MM.1S (cell line): ENCODE measurements at regions not wholly inside any gene's neighbourhood (a gene's known extent, or its start where the extent isn't known, plus 50 kb on each side); places are given as distances from the start of the nearest gene placed in this dataset.
"Not testable (repeated sequence)": the region's sequence is repeated elsewhere in the genome, so short reads cannot be mapped to it uniquely, and the experiment has no call there.

Experiments used
- DNase-seq: peaks from one replicate; pipeline ENCODE4 v3.0.0-alpha.2; 2015
- H2AFZ ChIP-seq: fragments of 300-600 bp; sonication (generic); 2 replicates; pipeline ENCODE4 v1.6.0; 2016; ENCODE audit warnings: antibody characterized with exemption, low read length
- H3F3A ChIP-seq: fragments of 300-600 bp; sonication (generic); 2 replicates; pipeline ENCODE4 v1.6.1; 2016; ENCODE audit warnings: mild to moderate bottlenecking, antibody characterized with exemption, low read length, moderate library complexity, mixed read lengths; ENCODE audit not compliant: insufficient read depth
- H3K27ac ChIP-seq: fragments of 300-600 bp; sonication (generic); 2 replicates; pipeline ENCODE4 v1.5.1; 2016; ENCODE audit warnings: mild to moderate bottlenecking, low read length
- H3K27me3 ChIP-seq: fragments of 300-600 bp; sonication (generic); replicated peaks from 2 replicates; pipeline ENCODE4 v1.6.0; 2016; ENCODE audit warnings: low read length; ENCODE audit not compliant: insufficient read depth
- H3K36me3 ChIP-seq: fragments of 300-600 bp; sonication (generic); replicated peaks from 2 replicates; pipeline ENCODE4 v1.6.1; 2016; ENCODE audit warnings: mild to moderate bottlenecking, low read length, mixed read lengths; ENCODE audit not compliant: insufficient read depth
- H3K4me1 ChIP-seq: fragments of 300-600 bp; sonication (generic); 2 replicates; pipeline ENCODE4 v1.6.1; 2016; ENCODE audit warnings: low read length, mixed read lengths
- H3K4me2 ChIP-seq: fragments of 300-600 bp; sonication (generic); 2 replicates; pipeline ENCODE4 v1.6.0; 2016; ENCODE audit warnings: low read depth, low read length
- H3K4me3 ChIP-seq: fragments of 300-600 bp; sonication (generic); 2 replicates; pipeline ENCODE4 v1.5.1; 2016; ENCODE audit warnings: low read length, mixed read lengths
- H3K79me2 ChIP-seq: fragments of 300-600 bp; sonication (generic); 2 replicates; pipeline ENCODE4 v1.6.1; 2016; ENCODE audit warnings: mixed run types, low read length, mixed read lengths
- H3K9ac ChIP-seq: fragments of 300-600 bp; sonication (generic); 2 replicates; pipeline ENCODE4 v1.6.1; 2016; ENCODE audit warnings: low read length, mixed read lengths
- H3K9me2 ChIP-seq: fragments of 300-600 bp; sonication (generic); replicated peaks from 2 replicates; pipeline ENCODE4 v1.6.1; 2016; ENCODE audit warnings: mild to moderate bottlenecking, low read length, mixed read lengths; ENCODE audit not compliant: insufficient read depth
- H3K9me3 ChIP-seq: fragments of 300-600 bp; sonication (generic); replicated peaks from 2 replicates; pipeline ENCODE4 v1.6.1; 2016; ENCODE audit warnings: mild to moderate bottlenecking, low read length, mixed read lengths; ENCODE audit not compliant: insufficient read depth
- H4K20me1 ChIP-seq: fragments of 300-600 bp; sonication (generic); 2 replicates; pipeline ENCODE4 v1.6.1; 2016; ENCODE audit warnings: mild to moderate bottlenecking, low read length, moderate library complexity, mixed read lengths; ENCODE audit not compliant: insufficient read depth
- CTCF ChIP-seq: fragments of 300-600 bp; sonication (generic); IDR thresholded peaks from 2 replicates; pipeline ENCODE4 v1.5.1; 2016; ENCODE audit warnings: antibody characterized with exemption, low read length, mixed read lengths
- EZH2 ChIP-seq: fragments of 300-600 bp; sonication (generic); optimal IDR thresholded peaks from 2 replicates; pipeline ENCODE3; 2017; ENCODE audit warnings: low read depth, mild to moderate bottlenecking, antibody characterized with exemption, low read length, mixed read lengths

GRCh38 chr21:28034916-28035315, 957.8 kb downstream of the LTN1 start:
- H4K20me1 ChIP-seq, H3K4me2 ChIP-seq, H3K4me1 ChIP-seq, H2AFZ ChIP-seq, H3K36me3 ChIP-seq, H3K27me3 ChIP-seq, H3K27ac ChIP-seq, DNase-seq, H3K9ac ChIP-seq, H3K9me2 ChIP-seq, H3K79me2 ChIP-seq, H3K4me3 ChIP-seq, H3F3A ChIP-seq, H3K9me3 ChIP-seq: not testable (repeated sequence)

GRCh38 chr21:28034334-28034733, 958.3 kb downstream of the LTN1 start:
- H3K27ac ChIP-seq, H3K4me3 ChIP-seq, H3K9me2 ChIP-seq: not testable (repeated sequence)

GRCh38 chr21:28032652-28033051, 960.0 kb downstream of the LTN1 start:
- not testable (repeated sequence) for H3K27me3 ChIP-seq, H3K4me2 ChIP-seq, H3K27ac ChIP-seq, H3K9me3 ChIP-seq, H3K4me3 ChIP-seq, H3K4me1 ChIP-seq, DNase-seq, H3K36me3 ChIP-seq, H3K9ac ChIP-seq, H4K20me1 ChIP-seq, H3K9me2 ChIP-seq, H3K79me2 ChIP-seq, H3F3A ChIP-seq, H2AFZ ChIP-seq

More at GRCh38 chr21:28034334-28034733, 958.3 kb downstream of the LTN1 start:
- H3K9ac ChIP-seq, H3K36me3 ChIP-seq, H3K9me3 ChIP-seq, H3K79me2 ChIP-seq, H3K27me3 ChIP-seq, DNase-seq, H3K4me2 ChIP-seq, H2AFZ ChIP-seq, H3F3A ChIP-seq, H4K20me1 ChIP-seq, H3K4me1 ChIP-seq: not testable (repeated sequence)

- H3K36me3 ChIP-seq, H2AFZ ChIP-seq, H3F3A ChIP-seq, H3K27me3 ChIP-seq, H3K9me2 ChIP-seq, H3K4me1 ChIP-seq, H4K20me1 ChIP-seq, DNase-seq, H3K4me3 ChIP-seq, H3K9ac ChIP-seq, H3K4me2 ChIP-seq, H3K9me3 ChIP-seq, H3K27ac ChIP-seq, H3K79me2 ChIP-seq: not testable (repeated sequence)
Observed at GRCh38 chr21:28031066-28031465, 961.6 kb downstream of the LTN1 start.

- H3F3A ChIP-seq = no peaks in the 10 kb centered on the region
- H3K27ac ChIP-seq = no peak overlapping the region
- no peaks in the 10 kb centered on the region for H3K4me1 ChIP-seq
Observed at GRCh38 chr21:28025111-28025510, 967.6 kb downstream of the LTN1 start.

More at GRCh38 chr21:28025111-28025510, 967.6 kb downstream of the LTN1 start:
- Histone ChIP-seq H3K36me3 (no peaks in the 10 kb centered on the region), H3K79me2 (no peaks in the 10 kb centered on the region), H3K27me3 (no peaks in the 10 kb centered on the region), H3K4me3 (no peak overlapping the region), H3K4me2 (no peak overlapping the region), H3K9ac (no peak overlapping the region), H4K20me1 (no peaks in the 10 kb centered on the region), H3K9me2 (no peaks in the 10 kb centered on the region), H3K9me3 (no peaks in the 10 kb centered on the region), H2AFZ (no peak overlapping the region)
- no peak for DNase-seq
- TF ChIP-seq EZH2 (no peak), CTCF (no peak)
